GM19328 (cell line): ENCODE measurements at regions not wholly inside any gene's neighbourhood (a gene's known extent, or its start where the extent isn't known, plus 50 kb on each side); places are given as distances from the start of the nearest gene placed in this dataset.

Experiments
- ATAC-seq: cut with Tn5 transposase; IDR thresholded peaks from one replicate; pipeline ENCODE4 v1.9.1; 2021; ENCODE audit warnings: mild to moderate bottlenecking, moderate library complexity; ENCODE audit not compliant: unreplicated experiment

GRCh38 chr10:25661632-25662031, 272.4 kb upstream of the MYO3A start:
- ATAC-seq = no peak

DNA sequence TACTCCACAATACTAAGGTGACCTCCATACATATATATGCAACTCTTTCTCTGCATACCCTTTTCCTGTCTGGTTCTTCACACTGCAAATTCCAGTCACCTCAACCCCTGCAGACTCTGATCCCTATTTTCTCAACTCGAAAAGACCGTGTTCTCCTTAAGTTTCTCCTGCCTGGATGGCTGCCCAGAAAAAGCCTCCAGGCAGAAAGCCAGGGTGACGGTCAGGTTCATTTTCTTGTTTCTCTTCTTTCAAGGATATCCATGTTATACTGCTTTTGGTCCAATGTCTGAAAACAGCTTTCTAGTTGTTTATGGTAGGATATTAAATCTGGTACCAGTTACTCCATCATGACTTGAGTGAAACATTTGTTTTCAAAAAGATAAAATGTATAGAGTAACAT, 267.8 kb upstream of the MYO3A start:
- no peak for ATAC-seq

GRCh38 chr10:25675204-25675603, 258.8 kb upstream of the MYO3A start:
- no peak for ATAC-seq

DNA sequence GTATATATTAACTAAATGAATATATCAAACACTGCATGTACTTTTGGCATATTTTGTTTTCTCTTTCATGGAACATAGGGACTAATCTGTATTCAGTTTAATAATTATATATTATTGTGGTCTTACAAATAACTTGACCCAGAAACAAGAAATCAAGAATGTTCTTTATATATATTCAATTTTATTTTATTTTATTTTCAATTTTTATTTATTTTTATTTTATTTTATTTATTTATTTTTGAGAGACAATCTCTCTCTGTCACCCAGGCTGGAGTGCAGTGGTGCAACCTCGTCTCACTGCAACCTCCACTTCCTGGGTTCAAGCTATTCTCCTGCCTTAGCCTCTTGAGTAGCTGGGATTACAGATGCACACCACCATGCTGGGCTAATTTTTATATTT, 258.4 kb upstream of the MYO3A start:
- no peak for ATAC-seq

GRCh38 chr10:25678220-25678619, 255.8 kb upstream of the MYO3A start:
- ATAC-seq = no peak

GRCh38 chr10:25678666-25679065, 255.4 kb upstream of the MYO3A start:
- no peak for ATAC-seq

DNA sequence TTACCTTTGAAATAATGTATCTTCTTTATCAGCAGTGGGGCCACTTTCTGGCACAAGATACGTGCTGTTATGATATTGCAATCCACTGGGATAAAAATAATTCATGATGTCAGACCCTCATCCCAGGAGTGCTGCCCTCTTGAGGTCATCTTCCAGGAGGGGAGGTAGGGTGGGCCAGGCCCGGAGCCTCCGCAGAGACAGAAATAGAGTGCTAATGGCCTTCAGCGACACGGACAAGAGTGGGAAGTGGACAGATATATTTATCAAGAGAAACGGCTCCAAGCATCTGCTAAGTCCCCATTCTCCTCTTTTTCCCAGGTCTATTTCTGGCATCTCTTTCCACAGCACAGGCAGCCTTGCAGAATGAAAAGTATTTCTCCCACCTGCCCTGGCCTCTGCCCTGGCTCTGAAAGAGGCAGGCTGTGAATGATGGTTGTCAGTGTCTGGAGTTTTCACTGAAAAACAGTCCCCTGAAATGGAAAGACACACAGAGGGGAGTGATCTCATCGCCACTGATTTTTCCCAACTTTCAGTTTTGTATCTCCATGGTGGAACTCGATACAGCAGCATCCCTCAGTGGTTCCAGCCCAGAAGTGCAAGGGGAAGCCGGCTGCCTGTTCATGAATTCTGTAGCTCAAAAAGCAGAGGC, 251.7 kb upstream of the MYO3A start:
- no peak for ATAC-seq

DNA sequence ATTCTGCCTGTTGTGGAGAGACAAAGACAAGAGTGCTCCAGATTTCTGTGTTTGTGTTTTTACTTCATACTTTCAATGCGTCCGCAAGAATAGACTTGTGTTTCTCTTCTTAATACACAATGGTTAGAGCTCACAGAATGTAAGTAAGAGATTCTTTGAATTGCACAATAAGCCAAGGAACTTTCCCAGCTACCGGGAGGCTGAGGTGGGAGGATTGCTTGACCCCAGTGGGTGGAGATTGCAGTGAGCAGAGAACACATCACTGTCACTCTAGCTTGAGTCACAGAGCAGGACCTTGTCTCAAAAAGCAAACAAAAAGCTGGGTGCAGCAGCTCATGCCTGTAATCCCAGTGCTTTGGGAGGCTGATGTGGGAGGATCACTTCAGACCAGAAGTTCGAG, 250.7 kb upstream of the MYO3A start:
- no peak for ATAC-seq

DNA sequence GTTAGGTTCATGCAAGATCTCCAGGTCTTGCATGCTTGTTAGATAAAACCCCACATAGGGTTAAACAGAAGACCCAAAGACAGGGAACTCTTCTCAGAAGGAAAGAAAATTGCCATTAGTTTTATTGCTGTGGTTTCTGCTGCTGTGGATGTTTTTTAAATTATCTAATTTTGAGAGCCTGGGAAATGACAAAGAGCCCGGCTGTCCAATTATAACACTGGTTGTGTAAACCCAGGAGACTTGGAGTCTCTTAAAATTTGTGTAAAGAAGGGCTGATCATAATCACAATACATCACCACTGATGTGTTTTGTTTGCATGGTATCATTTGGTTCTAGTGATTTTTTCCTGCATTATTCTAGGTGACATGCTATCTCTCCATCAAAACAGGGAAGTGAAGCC, 246.5 kb upstream of the MYO3A start:
- ATAC-seq = no peak

GRCh38 chr10:25689346-25690100, 244.5 kb upstream of the MYO3A start:
- no peak for ATAC-seq

DNA sequence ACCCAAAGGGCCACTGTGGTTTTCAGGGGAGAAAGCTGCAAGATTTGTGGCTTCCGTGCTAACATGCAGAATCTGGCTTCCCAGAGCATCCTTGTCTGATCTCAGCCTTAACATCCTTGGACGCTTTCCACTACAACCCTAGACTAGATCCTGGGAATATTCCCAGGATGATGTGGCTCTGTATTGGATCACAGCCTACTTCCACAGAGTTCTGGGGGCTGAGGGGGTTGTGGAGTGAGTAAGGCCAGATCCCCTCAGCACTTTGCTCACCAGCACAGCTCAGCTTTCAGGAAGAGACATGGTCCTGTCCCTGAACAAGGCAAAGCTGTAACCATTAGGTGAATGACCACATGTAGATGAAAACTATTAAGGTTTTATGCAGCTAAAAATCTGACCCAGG, 241.3 kb upstream of the MYO3A start:
- no peak for ATAC-seq

DNA sequence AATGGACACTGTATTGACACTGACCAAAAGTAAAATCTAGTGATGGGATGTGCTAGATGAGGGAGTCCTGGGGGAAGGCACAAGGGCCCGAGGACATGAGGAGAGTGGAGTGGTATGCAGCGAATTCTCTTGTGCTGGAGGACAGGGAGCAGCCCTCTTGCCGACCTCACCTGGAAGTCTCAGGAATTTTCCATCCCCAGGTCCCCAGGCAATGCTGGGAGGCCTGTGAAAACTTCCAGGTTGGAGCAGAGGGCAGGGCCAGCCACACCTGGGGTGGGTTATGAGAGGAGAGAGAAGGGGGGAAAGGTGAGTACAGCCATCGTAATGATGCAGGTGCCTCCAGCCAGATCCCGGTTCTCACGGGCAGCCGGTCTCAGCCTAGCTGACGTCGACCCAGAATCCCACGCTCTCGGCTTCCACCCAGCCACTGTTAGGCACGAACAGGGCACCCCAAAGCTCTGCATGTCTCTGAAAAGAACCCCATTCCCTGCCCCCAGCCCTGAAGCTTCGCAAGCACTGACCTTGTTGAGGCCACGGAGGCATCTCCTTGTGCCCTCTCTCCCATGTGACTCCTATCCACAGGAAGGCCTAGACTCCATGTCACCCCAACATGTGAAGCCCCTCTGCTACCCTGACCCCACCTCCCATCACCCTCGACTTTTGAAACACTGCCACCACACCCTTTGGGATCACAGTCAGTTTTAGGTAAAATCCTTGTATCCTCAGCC, 239.7 kb upstream of the MYO3A start:
- ATAC-seq = no peak

DNA sequence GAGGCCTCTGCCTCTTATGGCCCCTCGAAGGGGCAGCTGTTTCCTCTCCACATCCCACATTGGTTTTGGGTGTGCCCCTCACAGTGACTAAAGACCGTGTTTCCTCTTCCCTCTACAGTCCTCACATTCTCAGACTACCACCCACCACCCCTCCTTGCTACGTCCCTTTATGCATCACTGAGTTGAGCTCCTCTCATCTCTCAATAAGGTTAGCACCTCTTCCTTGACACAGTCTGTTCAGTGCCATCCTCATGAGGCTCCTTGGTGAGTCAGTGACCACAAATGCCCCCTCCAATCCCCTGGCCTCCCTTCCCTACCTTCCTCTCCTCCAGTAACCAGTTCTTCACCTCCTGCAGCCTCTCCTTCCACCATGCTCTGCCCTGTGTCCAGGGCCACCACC, 239.1 kb upstream of the MYO3A start:
- ATAC-seq = no peak

GRCh38 chr10:25695586-25695985, 238.4 kb upstream of the MYO3A start:
- no peak for ATAC-seq

- no peak for ATAC-seq
Measured at GRCh38 chr10:25696013-25696708, 237.9 kb upstream of the MYO3A start.

DNA sequence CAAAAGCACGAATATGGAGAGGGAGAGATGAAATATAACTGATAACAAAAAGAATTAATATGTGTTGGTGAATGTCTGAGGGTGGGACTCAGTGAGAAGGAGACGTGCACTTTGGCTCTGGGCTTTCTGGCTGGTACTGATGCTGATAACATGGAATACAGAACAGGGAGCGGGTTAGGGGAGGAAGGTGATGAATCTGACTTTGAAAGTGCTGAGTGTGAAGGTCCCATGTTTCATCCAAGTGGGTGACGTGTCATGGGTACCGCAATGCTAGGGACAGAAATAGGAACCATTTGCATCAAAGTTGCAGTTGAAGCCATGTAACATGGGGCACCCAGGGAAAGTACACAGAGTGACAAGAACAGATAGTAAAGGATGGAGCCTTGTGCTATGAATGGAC, 236.6 kb upstream of the MYO3A start:
- no peak for ATAC-seq

GRCh38 chr10:25698638-25699037, 235.4 kb upstream of the MYO3A start:
- ATAC-seq = no peak

GRCh38 chr10:25699631-25700030, 234.4 kb upstream of the MYO3A start:
- no peak for ATAC-seq

DNA sequence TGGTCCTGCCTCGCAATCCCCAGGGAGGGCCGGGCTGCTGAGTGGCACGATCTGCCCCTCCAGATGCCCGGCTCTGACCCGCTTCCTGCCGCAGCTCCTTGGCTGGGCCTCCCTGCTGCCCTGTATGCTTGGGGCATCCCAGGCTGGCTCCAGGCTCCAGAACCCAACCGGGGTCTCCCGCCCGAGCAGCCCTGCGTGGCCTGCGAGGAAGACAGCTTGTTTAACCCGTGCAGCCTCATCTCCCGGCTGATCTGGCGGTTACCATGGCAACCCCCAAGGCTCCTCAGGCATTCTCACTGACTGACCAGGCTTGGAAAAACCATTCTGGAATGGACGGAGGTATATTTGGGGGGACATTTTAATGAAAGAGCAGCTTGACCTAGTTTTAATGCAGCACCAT, 232.4 kb upstream of the MYO3A start:
- ATAC-seq = no peak

DNA sequence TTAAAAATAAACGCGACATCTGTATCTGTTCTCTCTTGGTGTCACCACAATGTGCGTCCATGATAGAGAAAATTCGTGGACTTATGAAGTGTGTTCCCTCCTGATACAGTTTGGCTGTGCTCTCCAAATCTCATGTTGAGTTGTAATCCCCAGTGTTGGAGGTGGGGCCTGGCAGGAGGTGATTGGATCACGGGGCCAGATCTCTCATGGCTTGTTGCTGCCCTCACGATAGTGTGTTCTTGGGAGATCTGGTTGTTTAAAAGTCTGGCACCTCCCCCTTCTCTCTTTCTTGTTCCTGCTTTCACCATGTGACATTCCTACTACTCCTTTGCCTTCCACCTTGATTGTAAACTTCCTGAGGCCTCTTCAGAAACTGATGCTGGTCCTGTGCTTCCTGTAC, 229.4 kb upstream of the MYO3A start:
- ATAC-seq = no peak

DNA sequence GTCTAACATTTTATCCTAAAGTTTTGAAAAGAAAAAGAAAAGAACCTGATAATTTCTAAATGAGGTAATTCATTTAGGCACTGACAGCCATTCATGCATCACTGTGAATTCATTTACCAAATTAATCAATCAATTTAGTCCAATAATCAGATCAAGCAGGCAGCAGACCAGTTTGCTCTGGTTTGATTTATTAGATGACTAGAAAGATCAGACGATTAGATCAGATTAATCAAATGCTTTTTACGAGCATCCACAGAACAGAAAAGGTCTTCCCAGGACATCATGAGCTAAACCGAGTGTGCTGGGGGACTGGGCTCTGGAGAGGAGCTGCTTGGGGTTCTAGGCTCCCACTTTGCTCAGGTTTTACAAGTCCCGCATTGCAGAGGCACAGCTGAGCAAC, 226.5 kb upstream of the MYO3A start:
- no peak for ATAC-seq
